K562 (cell line): ENCODE measurements at regions not wholly inside any gene's neighbourhood (a gene's known extent, or its start where the extent isn't known, plus 50 kb on each side); places are given as distances from the start of the nearest gene placed in this dataset.

Source experiments
- ATAC-seq: fragments of 200-7000 bp; cut with Tn5 transposase; 3 replicates; pipeline ENCODE4 v1.9.1; 2020; ENCODE audit warnings: moderate library complexity
- BruUV-seq: library from RNA; stranded (reverse); fragments of 400-500 nt; replicated peaks from 2 replicates; lab custom pipeline; 2021; lab: Mats Ljungman, UMichigan
- CTCF ChIA-PET: fragments of 300-600 bp; formaldehyde crosslinking; extraction: SDS; loops from one replicate; lab custom pipeline; 2021; ENCODE audit warnings: low intra/inter-chr PET ratio; lab: Yijun Ruan, JAX
- POLR2A ChIA-PET: fragments of 300-600, 350-650 bp; sonication (Branson Sonifier 250); formaldehyde crosslinking; extraction: SDS; loops from one replicate; lab custom pipeline; 2021; ENCODE audit warnings: antibody characterized with exemption, inconsistent platforms; lab: Yijun Ruan, JAX
- DNase-seq, 4 experiments: peaks; one replicate each; pipeline versions ENCODE4 v3.0.0 to v3.0.0-alpha.2; 2011 to 2018; ENCODE audit warnings: low spot score in 3 of 4, mixed read lengths in 3 of 4; ENCODE audit errors: extremely low read depth in 1 of 4
- FAIRE-seq: peaks from 2 replicates; lab custom pipeline; 2011; peaks lifted over from hg19 to GRCh38; lab: Jason Lieb, UNC
- H2AFZ ChIP-seq: 2 replicates; pipeline ENCODE4 v1.6.0; 2011; ENCODE audit warnings: low read depth, low read length, control low read depth, inconsistent platforms
- H3K27ac ChIP-seq: fragments of 200-600 bp; 3 replicates; pipeline ENCODE4 v1.8.0; 2011; ENCODE audit warnings: low read depth, mild to moderate bottlenecking, control low read depth, inconsistent platforms, low read length, moderate library complexity, mixed read lengths; ENCODE audit errors: extremely low read depth
- H3K27me3 ChIP-seq, 2 experiments: fragments of 300-600 bp in 1 of 2; 2 replicates in 1 of 2; 3 replicates in 1 of 2; pipeline versions ENCODE4 v1.6.0 to v1.8.0; 2011; ENCODE audit warnings: inconsistent platforms in 2 of 2, low read length in 2 of 2, mild to moderate bottlenecking in 1 of 2, mixed read lengths in 1 of 2, moderate library complexity in 1 of 2; ENCODE audit not compliant: control insufficient read depth in 2 of 2, insufficient read depth in 2 of 2
- H3K36me3 ChIP-seq: fragments of 300-600 bp; 3 replicates; pipeline ENCODE4 v1.8.0; 2011; ENCODE audit warnings: mild to moderate bottlenecking, low read length, inconsistent platforms; ENCODE audit not compliant: control insufficient read depth, insufficient read depth
- H3K4me1 ChIP-seq, 2 experiments: fragments of 200-600 bp in 1 of 2; replicated peaks in 1 of 2; 2 replicates in 1 of 2; 3 replicates in 1 of 2; pipeline versions ENCODE4 v1.5.1 to v1.8.0; 2011; ENCODE audit warnings: inconsistent platforms in 2 of 2, low read length in 2 of 2, mild to moderate bottlenecking in 1 of 2, mixed read lengths in 1 of 2, moderate library complexity in 1 of 2; ENCODE audit not compliant: control insufficient read depth in 2 of 2, insufficient read depth in 2 of 2
- H3K4me2 ChIP-seq: 2 replicates; pipeline ENCODE4 v1.6.1; 2011; ENCODE audit warnings: low read length, control low read depth, inconsistent platforms, mixed read lengths; ENCODE audit not compliant: insufficient read depth
- H3K4me3 ChIP-seq: fragments of 200-600 bp; sonication (generic), shearing (Covaris generic); 2 replicates; pipeline ENCODE4 v1.5.1; 2016; ENCODE audit warnings: control low read depth, inconsistent platforms
- H3K79me2 ChIP-seq: fragments of 200-600 bp; 3 replicates; pipeline ENCODE4 v1.8.0; 2011; ENCODE audit warnings: low read length, inconsistent platforms; ENCODE audit not compliant: control insufficient read depth, insufficient read depth
- H3K9ac ChIP-seq, 2 experiments: 2 replicates each; pipeline versions ENCODE4 v1.6.0 to v1.6.1; 2011; ENCODE audit warnings: low read depth in 2 of 2, low read length in 2 of 2, control low read depth in 1 of 2, inconsistent platforms in 1 of 2, mild to moderate bottlenecking in 1 of 2, mixed read lengths in 1 of 2; ENCODE audit not compliant: insufficient read depth in 1 of 2
- H3K9me1 ChIP-seq: one replicate; pipeline ENCODE4 v1.6.0; 2011; ENCODE audit warnings: inconsistent platforms, mild to moderate bottlenecking, low read length, moderate library complexity; ENCODE audit not compliant: control insufficient read depth, insufficient read depth
- H3K9me3 ChIP-seq: replicated peaks from 2 replicates; pipeline ENCODE4 v1.5.1; 2011; ENCODE audit warnings: low read depth, low read length, inconsistent platforms; ENCODE audit not compliant: control insufficient read depth, insufficient read depth
- H4K20me1 ChIP-seq: replicated peaks from 2 replicates; pipeline ENCODE4 v1.6.1; 2011; ENCODE audit warnings: low read length, inconsistent platforms, mixed read lengths; ENCODE audit not compliant: control insufficient read depth, insufficient read depth
- E2F1 ChIP-seq: sonication (generic); formaldehyde crosslinking; IDR thresholded peaks from 2 replicates; pipeline ENCODE4 v1.8.1; 2023; ENCODE audit warnings: mild to moderate bottlenecking, missing genetic modification reagents, moderate library complexity
- KDM1A ChIP-seq, 2 experiments: fragments of 450-650 bp; IDR thresholded peaks; 2 replicates each; pipeline ENCODE4 v1.6.1; 2016; ENCODE audit warnings: mild to moderate bottlenecking in 2 of 2
- NFYB ChIP-seq: IDR thresholded peaks from 2 replicates; pipeline ENCODE4 v1.6.1; 2011; ENCODE audit warnings: mild to moderate bottlenecking, moderate library complexity; ENCODE audit not compliant: insufficient read length; ENCODE audit errors: extremely low read depth
- NR2F6 ChIP-seq: fragments of 450-650 bp; formaldehyde crosslinking; IDR thresholded peaks from 2 replicates; pipeline ENCODE4 v1.4.0; 2020; ENCODE audit warnings: mild to moderate bottlenecking
- OTX1 ChIP-seq: fragments of 450-650 bp; formaldehyde crosslinking; IDR thresholded peaks from 2 replicates; pipeline ENCODE4 v1.4.0; 2022; ENCODE audit warnings: mild to moderate bottlenecking
- PBX2 ChIP-seq, 2 experiments: IDR thresholded peaks in 1 of 2; conservative IDR thresholded peaks in 1 of 2; 2 replicates each; pipeline ENCODE4 v1.6.1; 2016; ENCODE audit warnings: low read depth in 2 of 2, mild to moderate bottlenecking in 1 of 2, missing compliant biosample characterization in 1 of 2, missing genetic modification characterization in 1 of 2, moderate library complexity in 1 of 2
- RBM15 ChIP-seq: fragments of 200-400 bp; formaldehyde crosslinking; IDR thresholded peaks from 2 replicates; pipeline ENCODE4 v1.6.1; 2018; ENCODE audit warnings: mild to moderate bottlenecking, low read length, moderate library complexity; ENCODE audit not compliant: insufficient read depth
- STAT5B ChIP-seq: fragments of 250-450 bp; sonication (Bioruptor Pico); IDR thresholded peaks from 2 replicates; pipeline ENCODE4 v1.8.0; 2021; ENCODE audit warnings: mild to moderate bottlenecking, inconsistent platforms
- TRIM25 ChIP-seq: fragments of 450-650 bp; IDR thresholded peaks from 2 replicates; pipeline ENCODE4 v1.7.0; 2016; ENCODE audit warnings: borderline replicate concordance
- ZNF217 ChIP-seq: sonication (generic); formaldehyde crosslinking; IDR thresholded peaks from 2 replicates; pipeline ENCODE4 v1.8.0; 2022; ENCODE audit warnings: mild to moderate bottlenecking, missing genetic modification reagents
- WGBS: fragments of 100-300 bp; shearing (Covaris generic); methylation state at CpG from one replicate; pipeline ENCODE4 v1.1.6; 2016; ENCODE audit warnings: low coverage, mixed read lengths; ENCODE audit not compliant: insufficient coverage; ENCODE audit errors: missing lambda C conversion rate; 5-methylcytosine and 5-hydroxymethylcytosine counted together
- in situ Hi-C: fragments of 300-500 bp; cut with MboI; formaldehyde crosslinking; loops from 4 replicates; pipeline ENCODE4 v1.15.0; 2018; ENCODE audit warnings: inconsistent platforms, mixed read lengths
- intact Hi-C: fragments of 100-400 bp; cut with micrococcal nuclease; formaldehyde crosslinking; loops from 2 replicates; pipeline ENCODE4 v1.14.2; 2022

- Histone ChIP-seq H3K79me2 (no peaks in the 10 kb centered on the region), H2AFZ (no peak overlapping the region), H3K27me3 (peaks cover 46 to 79% of the 10 kb centered on the region in 2 experiments), H3K4me3 (no peak overlapping the region), H3K4me2 (no peak overlapping the region), H3K9me3 (0 out of 2 replicates have a peak, but pooled peaks cover 2% of the 10 kb centered on the region), H3K4me1 (no peaks in the 10 kb centered on the region; a peak in 1 of 5 replicates), H3K36me3 (no peaks in the 10 kb centered on the region), H3K27ac (no peak overlapping the region), H4K20me1 (no peaks in the 10 kb centered on the region; the same call in 1 of the 2 replicates), H3K9ac (no peak overlapping the region), H3K9me1 (no peaks in the 10 kb centered on the region)
- intact Hi-C loops: no loop called here
- no peak for FAIRE-seq
- ChIA-PET CTCF (no interaction called here), POLR2A (no interaction called here)
- BruUV-seq: no TSS peak
- in situ Hi-C loops: no loop called here
- no peak for ATAC-seq
- WGBS: 3% methylated on average over 8 of the region's 8 CpGs
- no peak for DNase-seq
- no peak for TF ChIP-seq NR2F6 (CRISPR knock-in tag)
- TF ChIP-seq OTX1 (CRISPR knock-in tag): no peak
- no peak for TF ChIP-seq ZNF217 (CRISPR knock-in tag)
- TF ChIP-seq E2F1 (CRISPR knock-in tag): no peak
- TF ChIP-seq PBX2 (CRISPR knock-in tag; IDR thresholded peaks at IDR 0.05; ENCODE audit: low read depth): no peak
- TF ChIP-seq PBX2 (tag; conservative IDR thresholded peaks at IDR 0.05; ENCODE audit: low read depth): no peak
- TF ChIP-seq KDM1A (IDR thresholded peaks at IDR 0.05): no peak
- no peak for TF ChIP-seq NFYB
- TF ChIP-seq RBM15: no peak
- TF ChIP-seq STAT5B (CRISPR knock-in tag): no peak
- TF ChIP-seq TRIM25: no peak
Measured at GRCh38 chr7:65554-65953, 126.8 kb upstream of the FAM20C start.
